Osteoblast (primary cell): ENCODE measurements at regions not wholly inside any gene's neighbourhood (a gene's known extent, or its start where the extent isn't known, plus 50 kb on each side); places are given as distances from the start of the nearest gene placed in this dataset.

Experiments used
- DNase-seq: peaks from one replicate; pipeline ENCODE4 v3.0.0; 2011; ENCODE audit warnings: low spot score, mixed read lengths; ENCODE audit not compliant: insufficient read length; ENCODE audit errors: missing footprints
- H2AFZ ChIP-seq: 2 replicates; pipeline ENCODE4 v1.6.0; 2011; ENCODE audit warnings: mild to moderate bottlenecking, low read length
- H3K27ac ChIP-seq: 2 replicates; pipeline ENCODE4 v1.5.1; 2011; ENCODE audit warnings: mild to moderate bottlenecking, low read depth, low read length, moderate library complexity
- H3K27me3 ChIP-seq: 2 replicates; pipeline ENCODE4 v1.6.0; 2012; ENCODE audit warnings: mild to moderate bottlenecking, control low read depth, inconsistent platforms, low read length, moderate library complexity; ENCODE audit not compliant: insufficient read depth
- H3K36me3 ChIP-seq: 2 replicates; pipeline ENCODE4 v1.5.1; 2011; ENCODE audit warnings: mild to moderate bottlenecking, low read length, control low read depth, moderate library complexity; ENCODE audit not compliant: insufficient read depth
- H3K4me1 ChIP-seq: 2 replicates; pipeline ENCODE4 v1.5.1; 2011; ENCODE audit warnings: mild to moderate bottlenecking, low read length, control low read depth, moderate library complexity; ENCODE audit not compliant: insufficient read depth
- H3K4me2 ChIP-seq: 2 replicates; pipeline ENCODE4 v1.6.0; 2011; ENCODE audit warnings: mild to moderate bottlenecking, low read length; ENCODE audit not compliant: insufficient read depth
- H3K4me3 ChIP-seq: fragments of 200-600 bp; sonication (generic); 3 replicates; pipeline ENCODE4 v1.5.1; 2012; ENCODE audit warnings: mild to moderate bottlenecking, low read length, inconsistent platforms; ENCODE audit not compliant: insufficient read depth
- H3K79me2 ChIP-seq: 2 replicates; pipeline ENCODE4 v1.6.0; 2012; ENCODE audit warnings: mild to moderate bottlenecking, low read length, control low read depth, inconsistent platforms; ENCODE audit not compliant: insufficient read depth
- H3K9me3 ChIP-seq: 2 replicates; pipeline ENCODE4 v1.5.1; 2011; ENCODE audit warnings: low read depth, low read length, control low read depth
- H4K20me1 ChIP-seq: 2 replicates; pipeline ENCODE4 v1.6.0; 2012; ENCODE audit warnings: mild to moderate bottlenecking, low read length, control low read depth; ENCODE audit not compliant: insufficient read depth
- CTCF ChIP-seq: IDR thresholded peaks from 2 replicates; pipeline ENCODE4 v1.5.1; 2011; ENCODE audit warnings: mild to moderate bottlenecking, low read depth, low read length, moderate library complexity; ENCODE audit errors: extremely low read depth

- H3K4me1 ChIP-seq = no peaks in the 10 kb centered on the region
- no peaks in the 10 kb centered on the region for H3K9me3 ChIP-seq
Observed at GRCh38 chr5:116998024-116998423, 423.4 kb upstream of the SEMA6A start.

GRCh38 chr5:116992681-116993080 is 418.1 kb upstream of the SEMA6A start:
- Histone ChIP-seq H3K4me3 (no peak overlapping the region), H3K27ac (no peak overlapping the region), H4K20me1 (no peaks in the 10 kb centered on the region), H3K9me3 (no peaks in the 10 kb centered on the region), H3K36me3 (no peaks in the 10 kb centered on the region), H2AFZ (no peak overlapping the region), H3K79me2 (no peaks in the 10 kb centered on the region), H3K4me2 (no peak overlapping the region), H3K27me3 (no peaks in the 10 kb centered on the region), H3K4me1 (no peaks in the 10 kb centered on the region)
- TF ChIP-seq CTCF = no peak
- DNase-seq = no peak

More at GRCh38 chr5:116998024-116998423, 423.4 kb upstream of the SEMA6A start:
- H3K79me2 ChIP-seq = no peaks in the 10 kb centered on the region
- H2AFZ ChIP-seq = no peak overlapping the region
- H4K20me1 ChIP-seq = no peaks in the 10 kb centered on the region
- no peak for TF ChIP-seq CTCF
- no peaks in the 10 kb centered on the region for H3K36me3 ChIP-seq
- no peak for DNase-seq
- H3K27me3 ChIP-seq = no peaks in the 10 kb centered on the region
- H3K4me3 ChIP-seq = no peak overlapping the region
- no peak overlapping the region for H3K27ac ChIP-seq
- H3K4me2 ChIP-seq = no peak overlapping the region

GRCh38 chr5:116989995-116990394 is 415.4 kb upstream of the SEMA6A start:
- Histone ChIP-seq H3K4me2 (no peak overlapping the region), H3K4me1 (no peaks in the 10 kb centered on the region), H3K4me3 (no peak overlapping the region), H3K36me3 (no peaks in the 10 kb centered on the region), H3K27ac (no peak overlapping the region), H3K27me3 (no peaks in the 10 kb centered on the region), H3K79me2 (no peaks in the 10 kb centered on the region), H3K9me3 (no peaks in the 10 kb centered on the region), H2AFZ (no peak overlapping the region), H4K20me1 (no peaks in the 10 kb centered on the region)
- no peak for DNase-seq
- TF ChIP-seq CTCF = no peak

- no peaks in the 10 kb centered on the region for H4K20me1 ChIP-seq
- no peak overlapping the region for H3K27ac ChIP-seq
- H3K4me3 ChIP-seq = no peak overlapping the region
- no peaks in the 10 kb centered on the region for H3K9me3 ChIP-seq
- no peaks in the 10 kb centered on the region for H3K79me2 ChIP-seq
- no peak overlapping the region for H2AFZ ChIP-seq
- no peak for TF ChIP-seq CTCF
- no peaks in the 10 kb centered on the region for H3K4me1 ChIP-seq
- H3K36me3 ChIP-seq = no peaks in the 10 kb centered on the region
- no peak for DNase-seq
- no peak overlapping the region for H3K4me2 ChIP-seq
- H3K27me3 ChIP-seq = no peaks in the 10 kb centered on the region
Observed at GRCh38 chr5:116982035-116982434, 407.4 kb upstream of the SEMA6A start.
